ENCODE measurements at regions not wholly inside any gene's neighbourhood (a gene's known extent, or its start where the extent isn't known, plus 50 kb on each side); places are given as distances from the start of the nearest gene placed in this dataset.

DNA sequence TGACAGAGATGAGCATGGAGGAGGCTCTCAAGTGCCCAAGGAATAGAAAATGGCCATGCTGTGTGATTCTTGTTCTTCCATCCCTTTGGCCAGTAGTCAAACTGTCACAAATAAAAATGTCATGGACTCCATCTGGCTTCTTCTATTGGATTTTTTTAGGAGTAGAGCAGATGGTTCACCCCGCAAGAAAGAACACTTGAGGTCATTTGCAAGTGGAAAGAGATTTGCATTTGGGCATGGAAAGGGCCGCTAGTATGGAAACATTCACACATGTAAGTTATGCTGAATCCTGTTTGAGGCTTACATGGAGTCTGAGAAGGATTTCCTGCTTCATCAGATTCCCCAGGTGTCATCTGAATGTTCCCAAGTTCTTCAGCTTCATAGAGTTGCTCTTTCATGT is 53.1 kb upstream of the CFAP161 start:
- no peaks in the 10 kb centered on the region for H3K4me1 ChIP-seq (ENCODE audit: low read length)
- H3K27me3 ChIP-seq (replicated peaks; ENCODE audit: insufficient read depth, low read length) = no peaks in the 10 kb centered on the region
- H3K79me2 ChIP-seq (ENCODE audit: low read length) = no peaks in the 10 kb centered on the region
- H3K9ac ChIP-seq (ENCODE audit: low read length) = no peak overlapping the region
- no peak overlapping the region for H3K4me3 ChIP-seq (ENCODE audit: low read length)
- no peaks in the 10 kb centered on the region for H3K9me3 ChIP-seq (replicated peaks; ENCODE audit: insufficient read depth, low read length)
- no peak for DNase-seq
- H3K27ac ChIP-seq (ENCODE audit: low read length) = no peak overlapping the region
- H3K4me2 ChIP-seq (ENCODE audit: low read depth, low read length) = no peak overlapping the region
- H3K9me2 ChIP-seq (replicated peaks; ENCODE audit: insufficient read depth, low read length) = no peaks in the 10 kb centered on the region
- H3K36me3 ChIP-seq (replicated peaks; ENCODE audit: insufficient read depth, low read length) = no peaks in the 10 kb centered on the region
- no peaks in the 10 kb centered on the region for H3F3A ChIP-seq (ENCODE audit: insufficient read depth, low read length)
- no peak overlapping the region for H2AFZ ChIP-seq (ENCODE audit: low read length)
- TF ChIP-seq, protein P1, sequence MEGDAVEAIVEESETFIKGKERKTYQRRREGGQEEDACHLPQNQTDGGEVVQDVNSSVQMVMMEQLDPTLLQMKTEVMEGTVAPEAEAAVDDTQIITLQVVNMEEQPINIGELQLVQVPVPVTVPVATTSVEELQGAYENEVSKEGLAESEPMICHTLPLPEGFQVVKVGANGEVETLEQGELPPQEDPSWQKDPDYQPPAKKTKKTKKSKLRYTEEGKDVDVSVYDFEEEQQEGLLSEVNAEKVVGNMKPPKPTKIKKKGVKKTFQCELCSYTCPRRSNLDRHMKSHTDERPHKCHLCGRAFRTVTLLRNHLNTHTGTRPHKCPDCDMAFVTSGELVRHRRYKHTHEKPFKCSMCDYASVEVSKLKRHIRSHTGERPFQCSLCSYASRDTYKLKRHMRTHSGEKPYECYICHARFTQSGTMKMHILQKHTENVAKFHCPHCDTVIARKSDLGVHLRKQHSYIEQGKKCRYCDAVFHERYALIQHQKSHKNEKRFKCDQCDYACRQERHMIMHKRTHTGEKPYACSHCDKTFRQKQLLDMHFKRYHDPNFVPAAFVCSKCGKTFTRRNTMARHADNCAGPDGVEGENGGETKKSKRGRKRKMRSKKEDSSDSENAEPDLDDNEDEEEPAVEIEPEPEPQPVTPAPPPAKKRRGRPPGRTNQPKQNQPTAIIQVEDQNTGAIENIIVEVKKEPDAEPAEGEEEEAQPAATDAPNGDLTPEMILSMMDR (IDR thresholded peaks at IDR 0.05; ENCODE audit: low read length) = no peak
- TF ChIP-seq EZH2 (optimal IDR thresholded peaks at IDR 0.05; ENCODE audit: low read depth, low read length) = no peak
- no peak for TF ChIP-seq EZH2phosphoT487 (IDR thresholded peaks at IDR 0.05; ENCODE audit: low read length)
- H4K20me1 ChIP-seq (ENCODE audit: insufficient read depth, low read length) = no peaks in the 10 kb centered on the region

DNA sequence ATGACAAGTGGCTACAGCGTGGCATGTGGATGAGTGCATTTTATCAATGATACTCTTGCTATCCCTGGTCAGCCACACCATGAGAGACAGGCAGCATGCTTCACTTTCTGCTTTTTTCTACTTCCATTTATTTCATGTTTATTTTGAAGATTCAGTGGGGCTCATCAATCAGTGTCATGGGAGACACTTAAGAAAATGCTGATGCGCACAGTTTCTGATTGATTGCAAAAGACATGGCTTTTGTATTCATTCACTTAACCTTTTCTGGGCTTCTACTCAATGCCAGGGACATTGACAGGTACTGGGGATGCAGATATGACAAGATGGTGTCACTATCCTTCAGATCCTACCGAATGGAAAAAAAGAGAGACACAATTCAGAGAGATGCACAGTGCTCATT is 50.9 kb upstream of the CFAP161 start:
- no peak overlapping the region for H3K4me3 ChIP-seq (ENCODE audit: low read length)

More for the DNA sequence above, 50.9 kb upstream of the CFAP161 start:
- Histone ChIP-seq H3K27ac (ENCODE audit: low read length) (no peak overlapping the region), H3K4me2 (ENCODE audit: low read depth, low read length) (no peak overlapping the region), H3K9me2 (replicated peaks; ENCODE audit: insufficient read depth, low read length) (no peaks in the 10 kb centered on the region), H3K79me2 (ENCODE audit: low read length) (no peaks in the 10 kb centered on the region), H3K27me3 (replicated peaks; ENCODE audit: insufficient read depth, low read length) (no peaks in the 10 kb centered on the region), H3K9me3 (replicated peaks; ENCODE audit: insufficient read depth, low read length) (no peaks in the 10 kb centered on the region), H4K20me1 (ENCODE audit: insufficient read depth, low read length) (no peaks in the 10 kb centered on the region), H3F3A (ENCODE audit: insufficient read depth, low read length) (no peaks in the 10 kb centered on the region), H3K36me3 (replicated peaks; ENCODE audit: insufficient read depth, low read length) (no peaks in the 10 kb centered on the region), H3K9ac (ENCODE audit: low read length) (no peak overlapping the region), H2AFZ (ENCODE audit: low read length) (no peak overlapping the region), H3K4me1 (ENCODE audit: low read length) (no peaks in the 10 kb centered on the region)
- DNase-seq = no peak
- TF ChIP-seq, protein P1 (IDR thresholded peaks at IDR 0.05; ENCODE audit: low read length) = no peak
- TF ChIP-seq EZH2 (optimal IDR thresholded peaks at IDR 0.05; ENCODE audit: low read depth, low read length) (no peak), EZH2phosphoT487 (IDR thresholded peaks at IDR 0.05; ENCODE audit: low read length) (no peak)
